ENCODE measurements at regions not wholly inside any gene's neighbourhood (a gene's known extent, or its start where the extent isn't known, plus 50 kb on each side); places are given as distances from the start of the nearest gene placed in this dataset.

- Histone ChIP-seq H3K27ac (ENCODE audit: low read depth, low read length) (no peak overlapping the region), H3K27me3 (ENCODE audit: control insufficient read depth, insufficient read depth, low read length) (no peaks in the 10 kb centered on the region), H3K4me3 (ENCODE audit: low read depth, low read length) (no peak overlapping the region), H3K9me3 (ENCODE audit: control insufficient read depth, insufficient read depth, low read length) (no peaks in the 10 kb centered on the region)
- ChIA-PET POLR2A (no interaction called here), CTCF (no interaction called here)
- TF ChIP-seq, protein P1, sequence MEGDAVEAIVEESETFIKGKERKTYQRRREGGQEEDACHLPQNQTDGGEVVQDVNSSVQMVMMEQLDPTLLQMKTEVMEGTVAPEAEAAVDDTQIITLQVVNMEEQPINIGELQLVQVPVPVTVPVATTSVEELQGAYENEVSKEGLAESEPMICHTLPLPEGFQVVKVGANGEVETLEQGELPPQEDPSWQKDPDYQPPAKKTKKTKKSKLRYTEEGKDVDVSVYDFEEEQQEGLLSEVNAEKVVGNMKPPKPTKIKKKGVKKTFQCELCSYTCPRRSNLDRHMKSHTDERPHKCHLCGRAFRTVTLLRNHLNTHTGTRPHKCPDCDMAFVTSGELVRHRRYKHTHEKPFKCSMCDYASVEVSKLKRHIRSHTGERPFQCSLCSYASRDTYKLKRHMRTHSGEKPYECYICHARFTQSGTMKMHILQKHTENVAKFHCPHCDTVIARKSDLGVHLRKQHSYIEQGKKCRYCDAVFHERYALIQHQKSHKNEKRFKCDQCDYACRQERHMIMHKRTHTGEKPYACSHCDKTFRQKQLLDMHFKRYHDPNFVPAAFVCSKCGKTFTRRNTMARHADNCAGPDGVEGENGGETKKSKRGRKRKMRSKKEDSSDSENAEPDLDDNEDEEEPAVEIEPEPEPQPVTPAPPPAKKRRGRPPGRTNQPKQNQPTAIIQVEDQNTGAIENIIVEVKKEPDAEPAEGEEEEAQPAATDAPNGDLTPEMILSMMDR (IDR thresholded peaks at IDR 0.05; ENCODE audit: low read depth, low read length), result no peak
- no peak for DNase-seq (ENCODE audit: low read depth, low spot score)
These were observed 223.5 kb downstream of the ZNF674 start for GRCh38 chrX:46321676-46322075.

DNA sequence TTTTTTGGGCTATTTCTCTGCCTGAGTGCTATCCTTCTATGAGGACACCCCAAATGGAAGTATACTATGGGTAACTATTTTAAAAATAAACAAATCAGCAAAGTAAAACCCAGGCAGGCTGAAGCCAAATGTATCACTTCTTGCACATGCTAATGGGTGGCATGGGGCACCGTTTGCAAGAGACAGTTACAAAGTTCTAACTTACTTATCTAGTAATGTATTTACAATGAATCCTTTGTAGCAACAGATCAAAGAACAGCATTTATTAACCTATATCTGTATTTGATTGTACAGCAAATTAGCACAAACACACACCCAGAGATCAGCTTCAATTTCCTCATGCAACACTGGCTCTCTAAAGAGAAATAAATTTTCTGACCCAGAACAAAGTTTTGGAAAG, 225.5 kb downstream of the ZNF674 start:
- TF ChIP-seq, protein P1 (IDR thresholded peaks at IDR 0.05; ENCODE audit: low read depth, low read length), result no peak
- Histone ChIP-seq H3K27ac (ENCODE audit: low read depth, low read length) (no peak overlapping the region), H3K9me3 (ENCODE audit: control insufficient read depth, insufficient read depth, low read length) (no peaks in the 10 kb centered on the region), H3K4me3 (ENCODE audit: low read depth, low read length) (no peak overlapping the region), H3K27me3 (ENCODE audit: control insufficient read depth, insufficient read depth, low read length) (no peaks in the 10 kb centered on the region)
- CTCF ChIA-PET, result no interaction called here
- POLR2A ChIA-PET, result no interaction called here
- DNase-seq (ENCODE audit: low read depth, low spot score), result no peak

DNA sequence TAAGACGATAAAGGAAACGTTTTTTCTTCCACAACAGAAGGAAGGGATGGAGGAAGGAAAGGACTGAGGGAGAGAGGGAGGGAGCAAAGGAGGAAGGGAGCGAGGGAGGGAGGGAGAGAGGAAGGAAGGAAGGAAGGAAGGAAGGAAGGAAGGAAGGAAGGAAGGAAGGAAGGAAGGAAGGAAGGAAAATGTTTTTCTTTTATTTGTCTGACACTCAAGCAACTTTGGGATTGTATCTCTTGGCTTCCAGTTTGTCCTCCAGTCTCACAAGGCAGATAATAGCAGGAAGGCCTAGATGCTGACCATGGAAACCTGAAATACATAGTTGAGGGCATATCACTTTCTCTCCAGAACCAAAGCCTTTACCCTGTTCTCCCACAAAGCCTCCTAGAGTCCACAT, 226.7 kb downstream of the ZNF674 start:
- no peak for DNase-seq (ENCODE audit: low read depth, low spot score)
- Histone ChIP-seq H3K9me3 (ENCODE audit: control insufficient read depth, insufficient read depth, low read length) (no peaks in the 10 kb centered on the region), H3K27ac (ENCODE audit: low read depth, low read length) (no peak overlapping the region), H3K4me3 (ENCODE audit: low read depth, low read length) (no peak overlapping the region), H3K27me3 (ENCODE audit: control insufficient read depth, insufficient read depth, low read length) (no peaks in the 10 kb centered on the region)
- TF ChIP-seq, protein P1 (IDR thresholded peaks at IDR 0.05; ENCODE audit: low read depth, low read length), result no peak
- CTCF ChIA-PET, result no interaction called here
- POLR2A ChIA-PET, result no interaction called here

DNA sequence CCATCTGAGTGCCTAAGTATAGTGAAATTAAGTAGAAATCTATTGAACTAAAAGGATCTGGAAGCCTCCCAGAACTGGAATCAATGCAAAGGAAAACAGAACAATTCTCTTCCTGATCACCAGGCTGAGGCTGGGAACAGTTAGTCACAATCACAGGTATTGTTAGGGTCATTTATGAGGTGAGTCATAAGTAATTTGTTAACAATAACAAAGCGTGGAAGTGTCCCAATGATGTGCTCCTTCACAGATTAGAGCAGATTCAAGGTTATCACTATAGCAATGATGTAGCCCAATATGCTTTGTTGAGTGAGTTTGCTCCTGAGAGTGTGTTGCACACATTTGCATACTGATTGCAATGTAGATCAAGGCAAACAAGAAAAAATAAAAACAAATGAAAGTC, 228.1 kb downstream of the ZNF674 start:
- CTCF ChIA-PET, result no interaction called here
- TF ChIP-seq, protein P1 (IDR thresholded peaks at IDR 0.05; ENCODE audit: low read depth, low read length), result no peak
- DNase-seq (ENCODE audit: low read depth, low spot score), result no peak

GRCh38 chrX:46311581-46312120, 233.6 kb downstream of the ZNF674 start:
- H3K27ac ChIP-seq (ENCODE audit: low read depth, low read length), result no peak overlapping the region
- no peak for DNase-seq (ENCODE audit: low read depth, low spot score)
- no peaks in the 10 kb centered on the region for H3K27me3 ChIP-seq (ENCODE audit: control insufficient read depth, insufficient read depth, low read length)
- POLR2A ChIA-PET, result no interaction called here
- H3K4me3 ChIP-seq (ENCODE audit: low read depth, low read length), result no peak overlapping the region
- no peaks in the 10 kb centered on the region for H3K9me3 ChIP-seq (ENCODE audit: control insufficient read depth, insufficient read depth, low read length)
- TF ChIP-seq, protein P1 (IDR thresholded peaks at IDR 0.05; ENCODE audit: low read depth, low read length), result no peak
- CTCF ChIA-PET, result no interaction called here

More for the DNA sequence above, 228.1 kb downstream of the ZNF674 start:
- no peak overlapping the region for H3K27ac ChIP-seq (ENCODE audit: low read depth, low read length)
- POLR2A ChIA-PET, result no interaction called here
- H3K27me3 ChIP-seq (ENCODE audit: control insufficient read depth, insufficient read depth, low read length), result no peaks in the 10 kb centered on the region
- H3K9me3 ChIP-seq (ENCODE audit: control insufficient read depth, insufficient read depth, low read length), result no peaks in the 10 kb centered on the region
- no peak overlapping the region for H3K4me3 ChIP-seq (ENCODE audit: low read depth, low read length)

Data from AG04450 (cell line).